GM19455 (cell line): ENCODE measurements at regions not wholly inside any gene's neighbourhood (a gene's known extent, or its start where the extent isn't known, plus 50 kb on each side); places are given as distances from the start of the nearest gene placed in this dataset.
"Not testable (repeated sequence)": the region's sequence is repeated elsewhere in the genome, so short reads cannot be mapped to it uniquely, and the experiment has no call there.

Experiments
- ATAC-seq: cut with Tn5 transposase; IDR thresholded peaks from one replicate; pipeline ENCODE4 v1.9.1; 2021; ENCODE audit not compliant: unreplicated experiment

GRCh38 chr6:115302731-115303130 is 758.0 kb downstream of the FRK start:
- no peak for ATAC-seq

DNA sequence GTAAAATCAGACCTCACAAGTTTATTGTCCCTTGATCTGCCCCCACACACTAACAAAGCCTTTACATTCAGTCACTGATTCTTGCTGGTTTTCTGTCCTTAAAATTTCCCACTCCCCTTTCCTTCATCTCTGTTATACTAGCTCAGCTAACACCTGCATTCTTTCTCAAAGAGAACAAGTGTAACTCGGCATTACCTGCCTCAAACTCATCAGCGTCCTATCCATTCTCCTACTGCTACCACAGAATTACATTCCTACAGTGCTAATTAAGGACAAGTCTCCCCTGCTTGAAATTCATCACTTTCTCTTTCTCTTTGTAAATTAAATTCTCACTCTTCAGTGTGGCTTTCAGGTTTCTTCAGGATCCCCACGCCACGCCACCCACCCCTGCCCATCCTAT is 773.2 kb downstream of the FRK start:
- no peak for ATAC-seq

DNA sequence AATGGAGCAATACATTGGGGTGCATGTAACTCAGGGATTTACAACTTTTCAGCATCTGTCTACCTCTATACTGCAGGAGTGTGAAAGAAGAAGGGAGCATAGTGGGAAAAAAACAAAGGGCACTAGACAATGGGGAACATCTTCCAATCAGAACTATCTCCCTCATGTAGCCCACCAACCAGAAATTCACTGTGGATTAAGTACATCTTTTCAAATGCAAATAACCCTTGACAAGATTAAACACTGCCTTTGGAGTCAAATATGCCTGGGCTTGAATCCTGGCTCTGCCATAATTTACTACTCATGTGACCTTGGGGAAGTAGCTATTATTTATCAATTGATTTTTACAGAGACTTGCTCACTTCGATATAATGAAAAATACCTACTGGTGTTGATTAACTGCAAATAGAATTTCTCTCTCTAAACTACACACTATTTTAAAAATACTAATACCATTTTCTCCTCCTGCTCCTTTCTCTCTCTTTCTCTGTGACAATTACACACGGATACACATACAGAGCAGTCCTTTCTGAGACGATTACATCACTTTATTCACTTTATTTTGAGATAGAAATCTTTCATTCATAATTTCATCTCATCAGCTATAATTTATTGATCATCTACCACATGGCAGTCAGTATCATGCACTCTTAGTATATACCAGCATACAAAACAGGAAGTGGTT is 783.7 kb downstream of the FRK start:
- ATAC-seq: no peak

- ATAC-seq: no peak
Observed at GRCh38 chr6:115272311-115272710, 788.4 kb downstream of the FRK start.

GRCh38 chr6:115271434-115271833 is 789.3 kb downstream of the FRK start:
- no peak for ATAC-seq

DNA sequence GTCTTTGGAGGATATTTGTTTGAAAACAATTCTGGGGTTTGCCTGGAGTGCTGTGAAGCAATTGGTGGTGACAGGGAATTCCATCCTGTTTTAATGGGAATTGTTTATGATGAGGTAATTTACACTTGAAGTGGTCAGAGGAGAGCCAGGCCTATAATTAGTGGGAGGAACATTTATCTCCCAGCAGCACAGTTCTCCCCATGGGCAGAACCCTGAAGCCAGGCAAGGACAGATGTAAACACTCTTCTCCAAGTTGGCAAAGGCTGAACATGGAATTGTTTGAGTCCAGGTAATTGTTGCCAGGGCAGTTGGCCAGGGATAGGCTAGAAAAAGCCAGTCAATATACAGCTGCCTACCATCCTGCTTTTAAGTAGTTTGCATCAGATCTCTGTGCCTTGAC is 789.7 kb downstream of the FRK start:
- no peak for ATAC-seq

DNA sequence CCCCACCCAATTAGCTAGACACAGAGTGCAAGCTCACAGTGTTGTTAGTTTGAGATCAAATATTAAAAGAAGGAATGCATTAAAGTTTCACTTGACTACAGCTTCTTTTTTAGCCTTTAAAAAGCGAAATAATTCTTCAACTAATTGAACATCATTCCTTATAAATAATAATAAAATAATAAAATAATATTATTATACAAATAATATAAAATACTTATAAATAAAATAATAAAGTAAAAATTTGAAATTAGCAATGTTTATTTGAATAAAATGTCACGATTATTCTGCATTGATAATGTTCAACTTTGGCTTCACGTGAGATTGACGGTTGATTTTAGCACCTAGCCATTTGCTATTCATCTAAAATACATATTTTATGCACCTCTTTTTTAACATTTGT is 819.3 kb downstream of the FRK start:
- no peak for ATAC-seq

DNA sequence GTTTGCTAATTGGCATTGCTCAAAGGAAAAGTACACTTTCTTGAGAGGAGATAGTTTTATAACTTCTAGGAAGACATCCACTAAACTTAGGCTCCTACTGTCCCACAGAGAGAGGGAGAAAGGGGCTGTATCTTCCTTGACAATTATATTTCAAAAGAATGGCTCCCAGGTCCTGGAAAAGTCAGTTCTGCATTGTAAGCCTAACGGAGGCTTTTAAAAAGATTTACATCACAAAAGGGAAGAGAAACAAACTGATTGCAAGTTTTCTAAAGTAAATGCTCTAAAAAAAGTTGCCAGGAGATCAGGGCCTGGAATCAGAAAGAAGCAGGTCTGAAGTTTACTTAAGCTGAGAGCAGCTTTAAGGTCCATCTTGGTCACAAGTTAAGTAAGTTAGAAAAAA is 839.5 kb downstream of the FRK start:
- no peak for ATAC-seq

GRCh38 chr6:115220551-115221159 is 840.0 kb downstream of the FRK start:
- no peak for ATAC-seq

DNA sequence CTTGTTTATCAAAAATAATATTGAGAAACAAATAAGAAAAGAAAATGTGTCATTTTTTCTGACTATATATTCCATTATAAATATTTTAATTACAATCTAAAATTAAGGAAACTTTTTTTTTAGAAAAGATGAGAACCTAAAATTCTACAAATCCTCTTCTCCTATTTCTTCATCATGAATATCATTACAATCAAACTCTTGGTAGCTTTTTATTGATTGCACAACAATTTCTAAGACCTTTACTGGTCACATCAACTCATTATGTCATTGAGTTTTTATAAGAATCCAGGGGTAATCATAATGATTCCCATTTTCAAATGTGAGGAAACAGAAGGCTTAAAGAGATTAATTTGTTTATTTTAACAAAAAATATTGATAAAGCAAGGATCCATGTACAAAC is 841.0 kb downstream of the FRK start:
- ATAC-seq: no peak

- no peak for ATAC-seq
Observed at GRCh38 chr6:115216835-115217234, 843.9 kb downstream of the FRK start.

DNA sequence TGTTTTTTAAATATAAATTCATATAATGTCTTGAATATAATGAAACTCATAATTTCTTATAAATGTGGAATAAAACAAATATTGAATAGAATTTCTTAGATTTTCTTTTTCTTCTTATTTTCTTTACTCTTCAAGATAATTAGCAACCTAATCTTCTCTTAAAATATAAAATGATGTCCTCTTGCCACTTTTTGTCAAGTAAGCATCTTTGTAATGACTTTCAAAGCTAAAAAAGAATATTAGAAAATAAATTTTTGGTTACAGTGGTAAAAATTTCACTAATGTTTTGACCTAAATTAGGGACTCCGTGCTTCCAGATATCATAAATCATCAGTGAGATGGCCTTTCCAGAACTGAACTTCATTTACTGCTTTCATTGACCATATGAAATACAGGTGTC is 846.4 kb downstream of the FRK start:
- ATAC-seq: no peak

GRCh38 chr6:115203381-115203780 is 857.3 kb downstream of the FRK start:
- ATAC-seq: no peak

DNA sequence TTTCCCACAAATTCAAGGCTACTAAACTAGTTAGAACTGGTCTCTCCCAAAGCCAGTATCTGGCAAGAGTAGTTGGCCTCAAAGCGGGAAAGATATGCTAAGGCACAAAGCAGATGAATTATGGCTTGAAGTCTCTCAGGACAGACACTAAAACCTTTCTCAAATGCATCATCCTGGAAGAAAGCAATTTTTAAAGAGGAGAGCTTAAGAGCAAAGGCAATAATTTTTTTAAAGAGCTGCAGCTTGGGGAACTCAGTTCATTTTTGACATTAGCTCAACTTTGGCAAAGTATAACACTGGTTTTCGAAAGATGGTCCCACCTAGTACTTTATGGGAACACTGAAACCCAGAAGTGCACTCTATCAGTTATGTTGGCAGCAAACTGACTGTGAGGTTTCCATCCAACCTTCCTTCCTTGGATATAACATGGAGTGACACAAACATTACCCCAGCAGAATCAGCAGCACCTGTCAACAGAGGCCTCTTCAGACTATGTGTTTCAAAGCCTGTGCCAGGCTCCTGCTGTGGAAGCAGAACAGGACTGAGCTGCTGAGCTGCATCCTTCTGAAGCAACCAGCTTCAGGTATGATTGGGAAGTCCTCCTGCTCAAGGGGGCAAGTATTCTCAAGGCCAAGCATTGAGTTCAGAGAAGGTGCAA is 852.3 kb upstream of the HS3ST5 start:
- ATAC-seq: no peak

GRCh38 chr6:115191989-115192388 is 849.2 kb upstream of the HS3ST5 start:
- ATAC-seq: no peak

DNA sequence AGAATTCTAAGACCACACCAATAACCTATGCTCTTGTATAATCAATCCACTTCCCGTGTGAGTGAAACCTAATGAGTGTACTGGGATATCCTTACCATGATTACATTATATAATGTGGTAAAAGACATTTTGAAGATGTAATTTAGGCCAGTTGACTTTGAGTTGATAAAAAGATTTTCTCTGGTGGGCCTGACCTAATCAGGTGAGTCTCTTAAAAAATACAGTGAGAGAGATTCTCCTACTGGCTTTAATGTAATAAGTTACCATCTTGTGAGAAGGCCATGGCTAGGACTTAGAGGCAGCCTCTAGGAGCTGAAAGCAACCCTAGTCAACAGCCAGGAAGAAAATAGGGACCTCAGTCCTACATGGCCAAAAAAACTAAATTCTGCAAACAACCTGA is 847.7 kb upstream of the HS3ST5 start:
- ATAC-seq: no peak

DNA sequence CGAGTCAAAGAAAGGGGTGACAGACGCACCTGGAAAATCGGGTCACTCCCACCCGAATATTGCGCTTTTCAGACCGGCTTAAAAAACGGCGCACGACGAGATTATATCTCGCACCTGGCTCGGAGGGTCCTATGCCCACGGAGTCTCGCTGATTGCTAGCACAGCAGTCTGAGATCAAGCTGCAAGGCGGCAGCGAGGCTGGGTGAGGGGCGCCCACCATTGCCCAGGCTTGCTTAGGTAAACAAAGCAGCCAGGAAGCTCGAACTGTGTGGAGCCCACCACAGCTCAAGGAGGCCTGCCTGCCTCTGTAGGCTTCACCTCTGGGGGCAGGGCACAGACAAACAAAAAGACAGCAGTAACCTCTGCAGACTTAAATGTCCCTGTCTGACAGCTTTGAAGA is 832.6 kb upstream of the HS3ST5 start:
- ATAC-seq: not testable (repeated sequence)

DNA sequence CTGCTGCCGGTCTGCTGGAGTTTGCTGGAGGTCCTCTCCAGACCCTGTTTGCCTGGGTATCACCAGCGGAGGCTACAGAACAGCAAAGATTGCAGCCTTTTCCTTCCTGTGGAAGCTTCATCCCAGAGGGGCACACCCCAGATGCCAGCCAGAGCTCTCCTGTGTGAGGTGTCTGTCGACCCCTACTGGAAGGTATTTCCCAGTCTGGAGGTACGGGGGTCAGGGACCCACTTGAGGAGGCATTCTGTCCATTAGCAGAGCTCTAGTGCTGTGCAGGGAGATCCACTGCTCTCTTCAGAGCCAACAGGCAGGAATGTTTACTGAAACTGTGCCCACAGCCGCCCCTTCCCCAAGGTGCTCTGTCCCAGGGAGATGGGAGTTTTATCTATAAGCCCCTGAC is 823.1 kb upstream of the HS3ST5 start:
- not testable (repeated sequence) for ATAC-seq

- ATAC-seq: no peak
Observed at GRCh38 chr6:115159733-115160132, 816.9 kb upstream of the HS3ST5 start.

DNA sequence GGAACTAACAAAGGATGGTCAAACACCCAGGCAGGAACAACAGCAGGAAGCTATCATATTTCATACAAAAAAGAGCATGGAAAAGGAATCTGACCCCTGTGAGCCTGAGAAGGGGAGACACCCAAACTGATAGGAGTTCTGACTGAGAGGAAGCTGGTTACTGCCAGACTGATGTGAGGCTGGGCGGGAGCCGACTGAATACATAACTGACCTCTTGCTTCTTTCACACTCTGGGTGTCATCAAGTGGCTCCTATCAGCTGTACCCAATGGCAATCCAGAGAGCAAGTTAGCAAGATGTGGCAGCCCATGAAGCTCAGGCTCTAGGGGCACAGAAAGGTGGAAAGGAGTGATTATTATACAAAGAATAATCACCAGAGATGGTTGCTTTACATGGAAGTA is 795.1 kb upstream of the HS3ST5 start:
- no peak for ATAC-seq

- ATAC-seq: no peak
Observed at GRCh38 chr6:115133790-115134189, 791.0 kb upstream of the HS3ST5 start.

DNA sequence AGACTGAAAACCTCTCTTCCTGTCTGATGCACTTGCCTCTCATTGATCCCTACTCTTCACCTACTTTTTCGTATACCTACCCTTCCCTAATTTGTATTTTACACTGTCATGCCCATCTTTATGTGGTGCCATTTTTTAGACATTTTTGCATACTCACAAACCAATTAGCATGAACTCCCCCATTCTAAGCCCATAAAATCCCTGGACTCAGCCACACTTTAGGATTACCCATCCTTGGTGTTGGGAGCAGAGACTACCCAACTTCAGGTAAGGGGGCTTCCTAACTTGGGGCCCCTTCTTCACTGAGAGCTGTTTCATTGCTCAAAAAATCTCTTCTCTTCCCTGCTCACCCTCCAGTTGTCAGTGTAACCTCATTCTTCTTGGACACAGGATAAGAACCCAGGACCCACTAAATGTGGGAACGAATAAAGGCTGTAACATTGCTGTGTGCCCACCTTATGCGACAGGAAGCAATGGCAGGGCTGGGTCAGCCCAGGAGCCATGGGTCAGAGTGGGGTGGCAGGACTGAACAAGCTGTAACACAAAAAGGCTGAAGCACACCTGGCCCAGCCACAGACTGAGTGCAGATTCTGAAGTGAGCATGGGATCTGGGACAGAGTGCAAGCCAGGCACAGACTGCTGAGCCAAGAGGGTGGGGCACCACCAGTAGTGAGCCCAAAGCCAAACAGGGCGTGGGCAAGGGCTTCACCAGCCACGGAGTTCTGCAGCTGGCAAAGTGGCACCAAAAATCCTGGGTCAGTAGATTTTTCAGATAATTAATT is 789.1 kb upstream of the HS3ST5 start:
- no peak for ATAC-seq
